Endothelial cell of umbilical vein (primary cell): ENCODE measurements at regions not wholly inside any gene's neighbourhood (a gene's known extent, or its start where the extent isn't known, plus 50 kb on each side); places are given as distances from the start of the nearest gene placed in this dataset.

Experiments
- EZH2 ChIP-seq: IDR thresholded peaks from 2 replicates; pipeline ENCODE4 v1.6.1; 2012; ENCODE audit warnings: borderline replicate concordance, low read depth, mild to moderate bottlenecking, moderate library complexity, low read length, inconsistent platforms; ENCODE audit not compliant: severe bottlenecking
- GATA2 ChIP-seq: IDR thresholded peaks from 2 replicates; pipeline ENCODE4 v1.7.0; 2011; ENCODE audit warnings: low read depth, mild to moderate bottlenecking, moderate library complexity, mixed read lengths, low read length; ENCODE audit not compliant: insufficient read length, insufficient read depth
- JUN ChIP-seq: IDR thresholded peaks from 2 replicates; pipeline ENCODE4 v1.6.1; 2011; ENCODE audit warnings: borderline replicate concordance, low read depth; ENCODE audit not compliant: insufficient read length, insufficient read depth
- MYC ChIP-seq: IDR thresholded peaks from one replicate; pipeline ENCODE4 v1.6.1; 2011; ENCODE audit warnings: mild to moderate bottlenecking, low read depth, low read length
- TF ChIP-seq, protein P1 (sequence below), 2 donors: IDR thresholded peaks; 1 replicate in 1 of 2; 2 replicates in 1 of 2; pipeline ENCODE4 v1.5.1; 2011; ENCODE audit warnings: low read length in 2 of 2, mild to moderate bottlenecking in 2 of 2, moderate library complexity in 2 of 2, control low read depth in 1 of 2, inconsistent platforms in 1 of 2, low read depth in 1 of 2; ENCODE audit not compliant: insufficient read depth in 1 of 2; ENCODE audit errors: extremely low read depth in 1 of 2

GRCh38 chrX:121360280-121360679 is 312.9 kb downstream of the GLUD2 start:
- TF ChIP-seq GATA2, result no peak
- TF ChIP-seq JUN, result no peak
- TF ChIP-seq, protein P1, sequence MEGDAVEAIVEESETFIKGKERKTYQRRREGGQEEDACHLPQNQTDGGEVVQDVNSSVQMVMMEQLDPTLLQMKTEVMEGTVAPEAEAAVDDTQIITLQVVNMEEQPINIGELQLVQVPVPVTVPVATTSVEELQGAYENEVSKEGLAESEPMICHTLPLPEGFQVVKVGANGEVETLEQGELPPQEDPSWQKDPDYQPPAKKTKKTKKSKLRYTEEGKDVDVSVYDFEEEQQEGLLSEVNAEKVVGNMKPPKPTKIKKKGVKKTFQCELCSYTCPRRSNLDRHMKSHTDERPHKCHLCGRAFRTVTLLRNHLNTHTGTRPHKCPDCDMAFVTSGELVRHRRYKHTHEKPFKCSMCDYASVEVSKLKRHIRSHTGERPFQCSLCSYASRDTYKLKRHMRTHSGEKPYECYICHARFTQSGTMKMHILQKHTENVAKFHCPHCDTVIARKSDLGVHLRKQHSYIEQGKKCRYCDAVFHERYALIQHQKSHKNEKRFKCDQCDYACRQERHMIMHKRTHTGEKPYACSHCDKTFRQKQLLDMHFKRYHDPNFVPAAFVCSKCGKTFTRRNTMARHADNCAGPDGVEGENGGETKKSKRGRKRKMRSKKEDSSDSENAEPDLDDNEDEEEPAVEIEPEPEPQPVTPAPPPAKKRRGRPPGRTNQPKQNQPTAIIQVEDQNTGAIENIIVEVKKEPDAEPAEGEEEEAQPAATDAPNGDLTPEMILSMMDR (IDR thresholded peaks at IDR 0.05; ENCODE audit: extremely low read depth in 1 of 2, insufficient read depth in 1 of 2, low read depth in 1 of 2, low read length in 2 of 2), result no peak
- TF ChIP-seq EZH2, result no peak
- no peak for TF ChIP-seq MYC
